NCI-H1417 (cell line): ENCODE measurements at regions not wholly inside any gene's neighbourhood (a gene's known extent, or its start where the extent isn't known, plus 50 kb on each side); places are given as distances from the start of the nearest gene placed in this dataset.
A peak's percentile ranks its signal among the peaks of the same experiment; 100 is the strongest.
"Not testable (repeated sequence)": the region's sequence is repeated elsewhere in the genome, so short reads cannot be mapped to it uniquely, and the experiment has no call there.

Source experiments
- DNase-seq, 3 experiments: peaks; one replicate each; lab custom pipeline; 2025; lab: John Stamatoyannopoulos, UW

GRCh38 chr15:87752250-87752951, 504.1 kb downstream of the NTRK3 start:
- DNase-seq, result peak in 2 of 3 experiments; percentile 11 to 62

- DNase-seq, result no peak
These were observed 508.1 kb downstream of the NTRK3 start for GRCh38 chr15:87748483-87748882.

- no peak for DNase-seq
These were observed 509.5 kb downstream of the NTRK3 start for GRCh38 chr15:87747087-87747486.

- peak in 2 of 3 experiments; percentile 57 to 89 for DNase-seq
These were observed 510.2 kb downstream of the NTRK3 start for GRCh38 chr15:87746333-87746732.

- DNase-seq, result no peak
These were observed 511.7 kb downstream of the NTRK3 start for GRCh38 chr15:87744815-87745214.

GRCh38 chr15:87743562-87743961, 513.0 kb downstream of the NTRK3 start:
- DNase-seq, result no peak

GRCh38 chr15:87741350-87741749, 515.2 kb downstream of the NTRK3 start:
- no peak for DNase-seq

GRCh38 chr15:87740655-87741344, 515.7 kb downstream of the NTRK3 start:
- no peak for DNase-seq

GRCh38 chr15:87739866-87740265, 516.7 kb downstream of the NTRK3 start:
- DNase-seq, result no peak

- no peak for DNase-seq
These were observed 517.5 kb downstream of the NTRK3 start for GRCh38 chr15:87739081-87739480.

- DNase-seq, result not testable (repeated sequence)
These were observed 519.1 kb downstream of the NTRK3 start for GRCh38 chr15:87737460-87737859.

GRCh38 chr15:87736891-87737389, 519.6 kb downstream of the NTRK3 start:
- DNase-seq, result no peak

- no peak for DNase-seq
These were observed 520.1 kb downstream of the NTRK3 start for GRCh38 chr15:87736401-87736800.

GRCh38 chr15:87735522-87735921, 521.0 kb downstream of the NTRK3 start:
- no peak for DNase-seq

GRCh38 chr15:87734571-87735373, 521.8 kb downstream of the NTRK3 start:
- DNase-seq, result no peak

GRCh38 chr15:87733977-87734376, 522.6 kb downstream of the NTRK3 start:
- no peak for DNase-seq

- peak in 1 of 3 experiments; percentile 54 for DNase-seq
These were observed 523.0 kb downstream of the NTRK3 start for GRCh38 chr15:87733541-87733941.

GRCh38 chr15:87732976-87733375, 523.6 kb downstream of the NTRK3 start:
- DNase-seq, result no peak

GRCh38 chr15:87731630-87732029, 524.9 kb downstream of the NTRK3 start:
- no peak for DNase-seq

GRCh38 chr15:87730706-87731105, 525.8 kb downstream of the NTRK3 start:
- no peak for DNase-seq

- DNase-seq, result no peak
These were observed 527.5 kb downstream of the NTRK3 start for GRCh38 chr15:87728998-87729397.

- DNase-seq, result no peak
These were observed 529.5 kb downstream of the NTRK3 start for GRCh38 chr15:87727073-87727472.

- DNase-seq, result no peak
These were observed 532.2 kb downstream of the NTRK3 start for GRCh38 chr15:87724330-87724729.
